GM13977 (cell line): ENCODE measurements at regions not wholly inside any gene's neighbourhood (a gene's known extent, or its start where the extent isn't known, plus 50 kb on each side); places are given as distances from the start of the nearest gene placed in this dataset.

Source experiments
- DNase-seq: peaks from one replicate; pipeline ENCODE4 v3.0.0; 2012; ENCODE audit warnings: low spot score
- in situ Hi-C: fragments of 300-500 bp; cut with MboI; formaldehyde crosslinking; loops from one replicate; pipeline ENCODE4 v1.12.0; 2022; ENCODE audit warnings: low sequenced_read_pairs, low pct_unique_long_range_greater_than_20kb, mixed read lengths, inconsistent platforms; ENCODE audit not compliant: unreplicated experiment
- TF ChIP-seq, protein P1 (sequence below): IDR thresholded peaks from 2 replicates; pipeline ENCODE4 v1.5.1; 2012; ENCODE audit warnings: mild to moderate bottlenecking, control low read depth; ENCODE audit not compliant: insufficient read depth; ENCODE audit errors: extremely low read depth, missing control alignments

- in situ Hi-C loops = no loop called here
- TF ChIP-seq, protein P1, sequence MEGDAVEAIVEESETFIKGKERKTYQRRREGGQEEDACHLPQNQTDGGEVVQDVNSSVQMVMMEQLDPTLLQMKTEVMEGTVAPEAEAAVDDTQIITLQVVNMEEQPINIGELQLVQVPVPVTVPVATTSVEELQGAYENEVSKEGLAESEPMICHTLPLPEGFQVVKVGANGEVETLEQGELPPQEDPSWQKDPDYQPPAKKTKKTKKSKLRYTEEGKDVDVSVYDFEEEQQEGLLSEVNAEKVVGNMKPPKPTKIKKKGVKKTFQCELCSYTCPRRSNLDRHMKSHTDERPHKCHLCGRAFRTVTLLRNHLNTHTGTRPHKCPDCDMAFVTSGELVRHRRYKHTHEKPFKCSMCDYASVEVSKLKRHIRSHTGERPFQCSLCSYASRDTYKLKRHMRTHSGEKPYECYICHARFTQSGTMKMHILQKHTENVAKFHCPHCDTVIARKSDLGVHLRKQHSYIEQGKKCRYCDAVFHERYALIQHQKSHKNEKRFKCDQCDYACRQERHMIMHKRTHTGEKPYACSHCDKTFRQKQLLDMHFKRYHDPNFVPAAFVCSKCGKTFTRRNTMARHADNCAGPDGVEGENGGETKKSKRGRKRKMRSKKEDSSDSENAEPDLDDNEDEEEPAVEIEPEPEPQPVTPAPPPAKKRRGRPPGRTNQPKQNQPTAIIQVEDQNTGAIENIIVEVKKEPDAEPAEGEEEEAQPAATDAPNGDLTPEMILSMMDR = no peak
Observed at GRCh38 chr9:78899006-78899405, 602.1 kb downstream of the PSAT1 start.

DNA sequence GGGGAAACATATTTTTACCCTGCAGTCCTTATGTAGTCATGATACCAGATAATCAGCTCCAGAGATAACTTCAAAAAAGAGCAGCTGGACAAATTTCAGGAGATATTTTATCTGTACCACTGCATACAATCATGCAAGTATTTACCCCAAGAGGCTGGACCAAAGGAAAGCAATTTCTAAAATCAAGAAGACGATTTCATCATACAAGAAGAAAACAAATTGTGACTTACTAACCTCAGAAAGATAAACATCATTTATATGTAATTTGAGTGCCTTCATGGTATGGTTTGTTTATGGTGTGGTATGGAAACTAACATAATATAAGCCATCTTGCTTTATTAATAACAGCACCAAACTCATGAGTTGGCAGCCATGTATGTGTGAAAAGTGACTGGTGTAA is 603.6 kb downstream of the PSAT1 start:
- in situ Hi-C loops = no loop called here
- TF ChIP-seq, protein P1 = no peak
- no peak for DNase-seq

More at GRCh38 chr9:78899006-78899405, 602.1 kb downstream of the PSAT1 start:
- no peak for DNase-seq

DNA sequence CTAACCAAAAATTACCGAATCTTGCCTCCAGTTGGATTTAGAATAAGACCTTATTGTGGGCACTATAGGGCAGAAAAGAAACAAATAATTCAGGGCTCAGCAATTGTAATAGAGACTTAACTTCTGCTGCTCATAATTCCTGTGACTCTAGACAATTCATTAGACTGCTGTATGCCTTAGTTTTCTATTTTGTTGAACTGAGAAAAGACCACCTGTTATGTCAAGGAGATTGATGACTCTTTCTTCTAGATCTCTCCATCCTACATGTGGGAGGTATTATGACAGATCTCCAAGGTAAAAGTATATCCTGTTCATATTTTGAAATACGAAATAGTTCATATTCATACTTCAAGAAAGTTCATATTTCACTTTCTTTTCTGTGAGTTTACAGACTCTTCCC is 605.1 kb downstream of the PSAT1 start:
- TF ChIP-seq, protein P1 = no peak
- DNase-seq = no peak
- in situ Hi-C loops = no loop called here

DNA sequence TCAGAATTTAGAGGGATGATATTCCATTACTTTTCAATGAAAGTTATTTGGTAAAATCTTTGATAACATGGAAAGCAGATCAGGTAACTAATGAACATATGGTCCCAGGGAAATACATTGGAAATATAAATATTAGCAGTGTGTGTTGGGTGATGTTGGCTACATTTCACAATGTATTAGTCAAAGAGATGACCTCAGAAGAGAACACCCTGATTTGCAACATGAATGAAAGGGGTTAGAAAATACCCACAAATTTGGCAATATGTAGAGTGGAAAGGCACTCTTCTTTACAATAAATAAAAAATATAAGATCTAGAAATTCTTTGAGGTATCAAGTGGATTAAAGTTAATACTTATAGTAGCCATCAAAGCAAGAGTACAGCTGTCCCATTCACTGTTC is 606.7 kb downstream of the PSAT1 start:
- TF ChIP-seq, protein P1 = no peak
- in situ Hi-C loops = no loop called here
- DNase-seq = no peak

DNA sequence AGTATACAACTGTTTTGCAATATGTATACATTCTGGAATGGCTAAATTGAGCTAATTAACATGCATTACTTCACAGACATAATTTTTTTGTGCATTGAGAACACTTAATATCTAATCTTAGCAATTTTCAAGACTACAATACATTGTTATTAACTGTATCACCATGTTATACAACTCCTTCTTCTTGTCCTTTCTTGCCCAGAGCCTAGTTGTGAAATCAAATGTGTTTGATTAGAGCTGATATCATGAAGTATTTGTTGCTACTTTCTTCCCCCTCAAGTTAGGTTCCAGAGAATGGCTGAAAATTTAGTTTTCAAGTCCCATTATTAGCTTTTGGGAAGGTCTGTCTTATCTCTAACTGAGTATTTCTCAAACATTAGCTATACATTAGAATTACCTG is 607.8 kb downstream of the PSAT1 start:
- in situ Hi-C loops = no loop called here
- no peak for DNase-seq
- TF ChIP-seq, protein P1 = no peak

DNA sequence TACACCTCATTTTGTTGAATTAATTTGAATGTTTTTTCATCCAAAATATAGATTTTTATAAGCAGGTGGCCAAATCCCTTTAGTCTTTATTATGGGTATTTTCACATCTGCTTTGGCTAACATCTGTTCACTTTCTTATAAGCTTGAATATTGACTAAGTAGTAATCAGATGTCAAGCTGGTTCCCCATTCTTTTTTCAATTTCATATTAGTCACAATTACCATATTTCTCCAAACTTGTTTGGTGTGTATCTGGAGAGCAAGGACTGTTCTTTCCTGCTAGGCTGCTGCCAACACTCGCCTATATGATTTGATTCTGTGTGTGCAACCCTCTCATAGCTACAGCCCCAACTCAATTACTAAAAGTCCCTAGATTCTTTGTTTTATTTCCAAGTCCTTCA is 608.5 kb downstream of the PSAT1 start:
- TF ChIP-seq, protein P1 = no peak
- in situ Hi-C loops = no loop called here
- DNase-seq = no peak
